WERI-Rb-1 (cell line): ENCODE measurements at regions not wholly inside any gene's neighbourhood (a gene's known extent, or its start where the extent isn't known, plus 50 kb on each side); places are given as distances from the start of the nearest gene placed in this dataset.

ENCODE experiments used
- DNase-seq: peaks from one replicate; pipeline ENCODE4 v3.0.0-alpha.2; 2020
- H3K27ac ChIP-seq: fragments of 250-450 bp; sonication (Bioruptor Pico); 2 replicates; pipeline ENCODE4 v1.5.1; 2020; ENCODE audit warnings: mild to moderate bottlenecking, moderate library complexity
- H3K27me3 ChIP-seq: fragments of 250-450 bp; sonication (Bioruptor Pico); 2 replicates; pipeline ENCODE4 v1.5.1; 2021; ENCODE audit warnings: mild to moderate bottlenecking, low read depth, moderate library complexity; ENCODE audit not compliant: insufficient read depth, severe bottlenecking
- H3K36me3 ChIP-seq: fragments of 250-450 bp; sonication (Bioruptor Pico); 2 replicates; pipeline ENCODE4 v1.5.1; 2020; ENCODE audit warnings: mild to moderate bottlenecking, moderate library complexity
- H3K4me3 ChIP-seq: 2 replicates; pipeline ENCODE4 v1.5.1; 2011; ENCODE audit warnings: low read depth, mild to moderate bottlenecking, control low read depth, low read length
- H3K9me3 ChIP-seq: fragments of 250-450 bp; sonication (Bioruptor Pico); 2 replicates; pipeline ENCODE4 v1.5.1; 2021; ENCODE audit warnings: mild to moderate bottlenecking, moderate library complexity; ENCODE audit not compliant: severe bottlenecking
- CTCF ChIP-seq: IDR thresholded peaks from 2 replicates; pipeline ENCODE4 v1.5.1; 2011; ENCODE audit warnings: low read depth, mild to moderate bottlenecking, control low read depth, inconsistent platforms, low read length

DNA sequence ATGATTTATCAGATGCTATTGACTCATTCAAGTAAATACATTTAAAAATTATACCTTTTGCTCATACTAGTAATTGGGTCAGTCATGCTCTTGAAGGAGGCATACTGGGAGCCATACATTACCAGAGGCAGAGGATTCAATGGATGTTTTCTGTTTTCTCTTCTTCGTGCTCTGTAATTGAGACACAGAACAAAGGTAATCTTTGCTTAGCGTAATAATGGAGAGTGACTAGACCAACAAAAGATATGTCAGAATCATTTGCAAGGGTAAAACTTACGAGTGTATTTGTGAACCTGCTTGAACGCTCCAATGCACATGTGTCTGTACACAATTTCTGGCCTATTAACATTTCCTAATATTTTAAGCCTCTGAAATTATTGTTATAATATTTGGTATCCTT lies 296.4 kb downstream of the FOXG1 start:
- Histone ChIP-seq H3K27me3 (no peaks in the 10 kb centered on the region), H3K9me3 (peaks cover 3% of the 10 kb centered on the region), H3K4me3 (no peak overlapping the region), H3K36me3 (no peaks in the 10 kb centered on the region), H3K27ac (no peak overlapping the region)
- DNase-seq = no peak
- TF ChIP-seq CTCF = no peak

DNA sequence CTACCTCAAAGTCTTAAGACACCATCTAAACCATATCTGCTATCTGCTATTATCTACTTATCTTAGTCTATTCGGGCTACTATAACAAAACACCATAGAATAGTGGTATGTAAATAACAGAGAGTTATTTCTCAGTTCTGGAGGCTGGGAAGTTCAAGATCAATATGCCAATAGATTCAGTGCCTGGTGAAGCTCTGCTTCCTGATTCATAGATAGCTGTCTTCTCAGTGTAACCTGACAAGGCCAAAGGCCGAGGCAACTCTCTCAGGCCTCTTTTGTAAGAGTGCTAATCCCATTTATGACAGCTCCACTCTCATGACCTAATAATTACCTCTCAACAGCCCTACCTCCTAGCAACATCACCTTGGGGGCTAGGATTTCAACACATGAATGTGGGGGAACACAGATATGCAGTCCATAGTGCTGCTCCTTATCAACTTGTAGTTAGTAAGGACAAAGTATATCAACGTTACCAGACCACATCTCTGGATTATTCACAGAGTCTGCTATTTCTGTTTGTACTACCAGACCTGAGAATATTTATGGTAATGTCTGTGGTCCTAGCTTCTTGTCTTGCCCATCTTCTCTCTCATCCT lies 297.8 kb downstream of the FOXG1 start:
- no peaks in the 10 kb centered on the region for H3K36me3 ChIP-seq
- no peak for TF ChIP-seq CTCF
- DNase-seq = no peak
- peaks cover 3% of the 10 kb centered on the region for H3K9me3 ChIP-seq
- H3K4me3 ChIP-seq = no peak overlapping the region
- H3K27ac ChIP-seq = no peak overlapping the region
- no peaks in the 10 kb centered on the region for H3K27me3 ChIP-seq

DNA sequence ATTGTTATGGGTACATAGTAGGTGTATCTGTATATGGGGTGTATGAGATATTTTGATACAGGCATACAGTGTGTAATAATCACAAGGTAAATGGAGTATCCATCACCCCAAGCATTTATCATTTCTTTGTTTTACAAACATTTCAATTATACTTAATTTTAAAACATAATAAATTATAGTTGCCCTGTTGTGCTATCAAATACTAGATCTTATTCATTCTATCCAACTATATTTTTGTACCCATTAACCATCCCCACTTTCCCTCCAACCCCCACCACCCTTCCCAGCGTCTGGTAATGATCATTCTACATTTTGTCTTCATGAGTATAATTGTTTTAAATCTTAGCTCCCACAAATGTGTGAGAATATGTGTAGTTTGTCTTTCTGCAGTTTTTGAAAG lies 302.6 kb downstream of the FOXG1 start:
- no peak for DNase-seq
- Histone ChIP-seq H3K27ac (no peak overlapping the region), H3K36me3 (no peaks in the 10 kb centered on the region), H3K27me3 (no peaks in the 10 kb centered on the region), H3K4me3 (no peak overlapping the region), H3K9me3 (peaks cover 2% of the 10 kb centered on the region)
- no peak for TF ChIP-seq CTCF

GRCh38 chr14:29075761-29076160 lies 309.2 kb downstream of the FOXG1 start:
- H3K36me3 ChIP-seq = no peaks in the 10 kb centered on the region
- H3K27ac ChIP-seq = no peak overlapping the region
- H3K27me3 ChIP-seq = no peaks in the 10 kb centered on the region
- no peak overlapping the region for H3K4me3 ChIP-seq
- TF ChIP-seq CTCF = no peak
- peaks cover 2% of the 10 kb centered on the region for H3K9me3 ChIP-seq
- no peak for DNase-seq

- Histone ChIP-seq H3K36me3 (no peaks in the 10 kb centered on the region), H3K27me3 (no peaks in the 10 kb centered on the region), H3K9me3 (peaks cover 1% of the 10 kb centered on the region), H3K4me3 (no peak overlapping the region), H3K27ac (no peak overlapping the region)
- TF ChIP-seq CTCF = no peak
- no peak for DNase-seq
Observed at GRCh38 chr14:29077916-29078315, 311.3 kb downstream of the FOXG1 start.
